Right renal cortex interstitium (tissue), 3 donors: ENCODE measurements at regions not wholly inside any gene's neighbourhood (a gene's known extent, or its start where the extent isn't known, plus 50 kb on each side); places are given as distances from the start of the nearest gene placed in this dataset.

Experiments used
- DNase-seq, 3 donors: peaks; one replicate each; pipeline ENCODE4 v3.0.0-alpha.2; 2013; ENCODE audit warnings: low read depth in 3 of 3, low spot score in 2 of 3

DNA sequence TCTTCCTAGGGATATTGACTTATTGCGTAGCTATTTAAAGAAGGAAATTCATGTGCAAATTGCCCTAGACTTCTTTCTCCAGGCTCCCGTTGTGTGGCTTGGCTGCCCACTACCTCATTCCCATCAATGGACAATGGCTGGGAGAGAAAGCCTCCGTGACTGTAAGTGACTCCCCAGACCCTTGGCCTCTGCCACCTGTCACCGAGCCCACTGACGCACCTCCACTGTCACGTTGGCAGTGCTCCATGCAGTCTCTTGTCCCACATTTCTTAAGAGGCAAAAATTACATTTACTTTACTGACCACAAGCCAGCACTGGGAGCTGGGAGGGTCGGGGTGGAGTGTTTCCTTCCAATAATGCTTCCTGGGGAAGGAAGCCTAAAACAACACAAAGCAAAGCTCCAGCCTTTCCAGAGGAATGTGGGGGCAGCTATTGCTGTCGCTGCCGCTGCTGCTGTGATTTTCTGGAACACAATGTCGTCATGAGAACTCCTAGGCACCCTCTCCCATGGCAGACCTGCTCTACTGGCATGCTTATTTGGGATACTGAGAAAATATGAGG, 89.7 kb upstream of the STEAP1B start:
- peak in 1 of 3 donors; percentile 54 for DNase-seq

DNA sequence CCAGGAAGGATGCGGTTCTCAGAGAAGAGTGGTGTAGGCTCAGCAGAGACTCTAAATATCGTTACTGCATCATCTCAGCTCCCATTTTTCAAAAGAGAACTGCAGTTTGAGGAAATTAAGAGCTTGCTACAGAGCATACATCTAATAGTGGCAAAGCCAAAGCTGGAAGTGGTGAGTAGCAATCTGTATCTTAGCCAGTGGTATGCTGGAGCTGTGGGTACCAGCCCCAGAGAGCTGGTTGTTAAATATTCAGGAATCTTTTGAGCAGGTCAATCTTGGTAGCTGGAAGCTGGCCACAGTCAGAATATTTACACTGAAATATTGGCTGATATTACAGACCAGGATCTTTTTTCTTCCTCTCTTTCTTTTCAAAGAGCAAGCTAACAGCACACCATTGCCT, 88.4 kb upstream of the STEAP1B start:
- no peak for DNase-seq

DNA sequence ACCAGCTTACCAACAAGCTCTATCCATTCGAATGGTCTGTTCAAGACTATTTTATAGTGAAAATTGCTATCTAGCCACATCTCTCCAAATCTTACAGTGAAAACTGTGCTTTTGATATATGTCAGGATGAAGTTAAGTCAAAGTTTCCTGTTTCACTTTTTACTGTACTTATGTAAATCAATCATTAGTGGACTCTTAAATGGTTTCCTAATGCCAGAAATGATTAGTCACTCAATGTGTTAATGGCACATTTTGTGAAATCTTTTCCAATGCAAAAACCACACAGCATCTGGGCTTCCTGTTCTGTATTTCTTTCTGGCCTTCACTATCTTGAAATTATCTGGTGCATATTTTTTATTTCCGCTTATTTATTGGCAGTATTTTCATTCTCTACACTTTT, 87.3 kb upstream of the STEAP1B start:
- no peak for DNase-seq

DNA sequence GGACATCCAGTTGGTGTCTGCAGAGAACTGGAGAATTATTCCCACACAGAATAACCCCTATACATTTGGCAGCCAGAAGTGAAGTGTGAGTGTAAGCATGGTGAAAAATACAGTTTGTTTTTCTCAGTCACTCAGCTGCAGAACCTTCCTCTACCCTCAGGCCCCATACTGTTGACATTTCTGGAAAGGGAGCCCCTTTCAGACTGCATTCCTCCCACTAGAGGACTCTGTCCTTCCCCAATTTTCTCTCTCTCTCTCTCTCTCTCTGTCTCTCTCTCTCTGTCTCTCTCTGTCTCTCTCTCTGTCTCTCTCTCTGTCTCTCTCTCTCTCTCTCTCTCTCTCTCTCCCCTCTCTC, 86.8 kb upstream of the STEAP1B start:
- DNase-seq: peak in 1 of 3 donors; percentile 59

DNA sequence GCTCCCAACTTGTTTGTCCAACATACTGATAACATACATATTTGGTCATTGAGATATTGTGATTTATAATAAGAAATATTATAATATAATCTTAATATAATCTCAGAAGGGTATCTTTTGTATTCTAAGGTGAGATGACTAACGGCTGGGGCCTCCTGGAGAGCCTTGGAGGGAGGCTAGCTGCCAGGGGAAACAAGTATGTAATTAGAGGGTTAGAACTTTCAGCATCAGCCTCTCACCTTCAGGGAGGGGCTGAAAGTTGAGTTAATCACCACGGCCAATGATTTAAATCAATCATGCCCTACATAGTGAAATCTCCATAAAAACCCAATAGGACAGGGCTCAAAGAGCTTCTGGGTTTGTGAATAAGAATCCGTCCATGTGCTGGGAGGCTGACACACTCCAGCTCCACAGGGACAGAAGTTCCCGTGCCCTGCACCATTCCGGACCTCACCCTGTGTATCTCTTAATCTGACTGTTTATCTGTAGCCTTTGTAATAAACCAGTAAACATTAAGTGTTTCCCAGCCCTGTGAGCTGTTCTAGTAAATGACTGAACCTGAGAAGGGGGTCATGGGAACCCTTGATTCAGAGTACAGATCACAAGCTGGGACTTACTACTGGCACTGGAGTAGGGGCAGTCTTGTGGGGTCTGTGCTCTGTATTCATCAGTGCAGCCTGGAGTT, 86.3 kb upstream of the STEAP1B start:
- DNase-seq: no peak

DNA sequence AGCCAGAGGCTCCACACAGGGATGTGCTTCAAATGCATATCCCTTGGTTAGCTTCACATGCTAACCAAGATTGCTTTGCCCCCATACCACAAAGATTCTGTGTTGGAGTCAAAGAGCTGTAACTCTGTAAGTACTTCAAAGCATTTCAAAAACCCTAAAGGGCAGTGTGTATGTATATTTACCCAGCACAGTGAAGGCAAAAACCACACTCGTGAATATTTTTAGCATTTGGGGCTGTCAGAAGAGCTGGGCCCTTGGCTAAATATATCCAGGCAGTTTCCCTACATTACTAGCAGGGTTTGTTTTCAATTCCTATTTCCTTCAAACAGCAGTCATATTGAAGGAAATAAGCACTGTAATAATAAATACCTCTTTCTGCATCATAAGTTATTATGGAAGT, 84.2 kb upstream of the STEAP1B start:
- DNase-seq: no peak

DNA sequence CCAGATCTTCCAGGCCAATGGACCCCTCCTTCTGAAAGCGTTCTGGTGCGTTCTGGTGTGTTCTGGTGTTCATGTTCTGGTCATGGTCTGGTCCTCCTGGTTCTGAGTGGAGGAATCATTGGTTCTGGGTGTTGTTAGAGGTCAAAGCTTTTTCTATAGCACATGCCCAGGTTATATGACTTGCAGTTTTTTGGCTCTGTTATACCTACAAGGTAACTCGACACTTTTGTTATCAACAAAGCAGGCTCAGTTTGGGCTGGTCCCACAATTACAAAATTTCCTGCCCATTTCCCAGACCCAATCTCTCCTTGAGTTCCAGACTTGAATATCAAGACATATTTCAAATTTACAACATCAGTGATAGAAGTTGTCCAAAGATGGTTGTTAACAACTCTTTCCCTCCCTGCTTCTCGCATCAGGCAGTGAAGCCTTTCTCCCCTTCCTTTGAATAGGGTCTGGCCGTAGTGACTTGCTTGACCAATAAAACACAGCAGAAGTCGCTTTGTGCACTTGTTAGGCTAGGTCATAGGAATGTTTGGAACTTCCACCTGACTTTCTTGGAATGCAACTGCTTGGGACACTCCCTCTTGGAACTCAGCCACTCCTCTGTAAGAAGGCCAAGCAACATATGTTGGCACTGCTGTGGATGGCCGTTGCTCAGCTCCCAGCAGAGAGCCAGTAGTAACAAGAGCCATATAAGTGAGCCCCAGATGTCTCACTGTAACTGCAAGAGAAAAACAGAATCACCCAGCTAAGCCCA, 83.1 kb upstream of the STEAP1B start:
- no peak for DNase-seq

DNA sequence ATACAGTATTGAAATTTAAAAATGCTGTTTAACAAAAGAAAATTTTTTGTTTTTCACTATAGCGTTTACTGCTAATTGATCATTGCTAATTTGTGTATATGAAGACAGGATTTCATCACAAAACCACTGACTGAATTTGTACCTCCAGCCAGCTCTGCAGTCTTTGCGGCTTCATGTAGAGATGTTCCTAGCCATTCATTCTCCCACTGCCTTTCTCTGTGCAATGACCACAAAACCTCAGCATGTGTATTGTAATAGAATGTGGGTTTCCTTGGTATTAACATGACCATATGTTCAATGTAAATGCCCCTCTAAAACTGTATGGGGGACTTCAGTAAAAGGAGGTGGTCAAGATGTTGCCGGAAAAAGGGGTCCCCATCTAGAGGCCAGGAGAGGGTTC, 81.1 kb upstream of the STEAP1B start:
- DNase-seq: no peak

DNA sequence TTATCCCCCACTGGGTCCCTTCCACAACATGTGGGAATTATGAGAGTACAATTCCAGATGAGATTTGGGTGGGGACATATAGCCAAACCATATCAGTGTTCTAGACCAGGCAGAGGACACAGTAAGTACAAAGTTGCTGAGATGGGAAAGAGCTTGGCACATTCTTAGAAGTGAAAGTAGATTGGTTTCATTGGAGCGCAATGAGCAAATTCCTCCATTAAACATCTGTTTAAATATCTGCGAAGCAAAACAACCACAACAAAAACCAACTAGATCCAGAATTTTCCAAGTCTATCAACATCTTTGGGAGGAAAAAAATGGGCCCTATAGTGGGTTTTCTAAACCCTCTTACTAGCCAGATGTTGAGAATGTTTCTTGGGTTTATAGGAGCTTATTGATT, 80.0 kb upstream of the STEAP1B start:
- DNase-seq: no peak

DNA sequence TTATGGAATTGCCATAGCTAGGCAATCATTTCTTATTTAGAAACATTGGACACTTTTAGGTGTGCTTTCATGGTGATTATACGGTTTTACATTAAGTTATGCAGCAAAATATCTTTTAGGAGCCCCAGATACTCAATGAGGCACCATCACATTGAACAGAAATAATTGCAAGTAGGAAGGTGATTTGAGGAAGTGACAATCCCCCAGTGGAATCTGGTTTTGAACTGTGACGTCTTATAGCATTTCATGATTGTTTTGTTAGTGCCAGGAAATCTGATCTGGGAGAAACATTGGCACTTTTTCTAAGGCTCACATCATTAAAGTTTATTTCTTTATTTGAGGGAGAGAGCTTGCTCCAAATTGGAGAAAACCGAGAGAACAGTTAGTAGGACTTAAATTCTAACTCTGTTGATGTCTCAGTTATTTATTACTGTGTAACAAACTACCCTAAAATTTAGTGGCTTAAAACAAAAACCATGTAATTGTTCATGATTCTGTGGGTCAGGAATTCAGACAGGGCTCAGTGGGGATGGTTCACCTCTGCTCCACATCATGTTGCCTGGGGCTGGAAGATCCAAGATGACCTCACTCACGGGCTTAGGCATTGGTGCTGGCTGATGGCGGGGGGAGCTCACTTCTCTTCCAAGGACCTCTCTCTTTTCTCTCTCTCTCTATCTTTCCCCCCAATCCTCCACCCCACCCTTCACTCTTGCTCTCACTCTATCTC, 78.2 kb upstream of the STEAP1B start:
- DNase-seq: no peak

DNA sequence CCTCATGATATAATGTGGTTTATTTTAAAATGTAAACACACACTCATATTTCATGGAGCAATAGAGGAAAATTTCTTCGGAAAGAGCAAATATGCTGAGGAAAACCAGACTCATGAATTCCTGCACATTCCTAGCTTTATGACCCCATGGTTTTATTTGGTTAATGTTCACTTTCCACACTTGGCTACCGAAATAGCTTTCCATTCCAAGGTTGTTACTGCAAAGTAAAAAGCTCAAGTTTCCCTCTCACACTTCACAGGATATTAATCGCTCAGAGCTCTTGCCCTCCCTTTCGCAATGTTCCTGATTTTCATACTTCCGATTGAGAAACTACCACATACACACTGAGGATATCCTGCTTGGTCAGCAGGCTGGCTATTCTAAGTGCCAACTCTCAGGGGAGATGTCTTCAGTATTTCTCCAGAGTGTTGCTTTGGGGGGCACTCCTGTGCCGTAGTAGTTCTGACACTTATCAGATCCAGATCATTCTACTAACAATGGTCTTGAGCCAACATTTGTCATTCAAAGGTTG, 77.5 kb upstream of the STEAP1B start:
- DNase-seq: peak in 1 of 3 donors; percentile 68

DNA sequence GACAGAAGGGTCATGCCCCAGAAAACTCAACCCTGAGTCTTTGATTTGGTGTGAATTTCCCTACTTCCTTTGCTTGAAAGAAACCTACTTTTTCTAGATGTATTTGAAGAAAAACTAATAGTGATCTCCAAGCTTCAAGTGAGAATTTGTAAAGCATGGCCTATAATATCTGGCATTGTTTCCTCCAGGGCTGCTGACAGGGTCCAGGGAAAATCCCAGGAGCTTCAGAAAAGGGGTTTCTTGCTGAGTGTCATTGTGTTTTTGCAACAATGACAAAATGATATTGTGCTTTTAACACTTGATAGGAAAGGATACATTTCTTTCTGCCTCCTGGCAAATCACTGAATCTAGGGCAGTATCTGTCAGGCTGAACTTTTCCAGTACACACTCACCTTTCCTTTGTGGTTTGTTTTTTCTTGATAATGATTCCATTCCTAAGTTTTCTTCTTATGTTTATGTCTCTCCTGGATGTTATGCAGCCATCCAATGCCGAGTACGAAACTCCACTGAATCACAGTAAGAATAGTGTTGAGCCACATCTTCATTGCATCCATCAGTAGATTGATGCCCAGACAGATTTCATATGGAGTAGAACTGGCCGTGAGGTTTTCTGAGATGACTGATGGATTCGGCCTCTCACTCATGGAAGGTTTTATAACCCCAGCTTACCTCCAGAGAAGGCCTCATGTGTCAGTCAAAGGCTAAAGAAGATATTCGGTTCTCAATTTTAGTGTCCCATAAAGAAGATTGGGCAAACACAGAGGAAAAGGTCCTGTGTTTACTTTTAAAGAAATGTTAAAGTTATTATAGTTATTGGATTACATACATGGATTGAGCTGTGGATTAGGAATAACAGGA, 76.9 kb upstream of the STEAP1B start:
- no peak for DNase-seq

DNA sequence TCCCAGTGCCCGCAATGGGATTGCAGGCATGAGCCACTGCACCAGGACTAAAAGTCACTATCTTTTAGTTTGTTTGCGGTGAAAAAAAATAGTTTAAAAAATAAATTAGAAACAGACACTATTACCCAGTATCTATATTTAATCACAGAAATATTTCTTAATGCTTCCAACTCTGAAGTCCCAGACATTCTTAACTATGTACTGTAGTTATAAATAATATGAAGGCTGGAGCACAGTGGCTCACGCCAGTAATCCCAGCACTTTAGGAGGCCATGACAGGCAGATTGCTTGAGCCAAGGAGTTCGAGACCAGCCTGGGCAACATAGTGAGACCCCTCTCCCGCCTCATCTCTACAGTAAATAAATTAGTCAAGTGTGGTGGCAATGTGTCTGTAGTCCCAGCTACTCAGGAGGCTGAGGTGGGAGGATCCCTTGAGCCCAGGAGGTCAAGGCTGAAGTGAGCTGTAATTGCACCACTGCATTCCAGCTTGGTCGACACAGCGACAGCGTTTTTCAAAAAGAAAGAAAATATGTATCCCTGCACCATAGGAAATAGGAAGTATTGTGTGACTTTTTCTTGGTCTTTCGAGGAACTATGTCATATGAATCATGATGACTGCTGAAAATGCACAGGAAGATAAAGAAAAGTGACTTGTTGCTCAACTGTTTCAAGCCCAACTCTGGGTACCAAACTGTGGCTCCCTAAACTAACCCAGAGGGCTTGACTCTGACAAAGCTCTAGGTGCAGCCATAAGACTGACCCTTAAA, 74.9 kb upstream of the STEAP1B start:
- DNase-seq: no peak

DNA sequence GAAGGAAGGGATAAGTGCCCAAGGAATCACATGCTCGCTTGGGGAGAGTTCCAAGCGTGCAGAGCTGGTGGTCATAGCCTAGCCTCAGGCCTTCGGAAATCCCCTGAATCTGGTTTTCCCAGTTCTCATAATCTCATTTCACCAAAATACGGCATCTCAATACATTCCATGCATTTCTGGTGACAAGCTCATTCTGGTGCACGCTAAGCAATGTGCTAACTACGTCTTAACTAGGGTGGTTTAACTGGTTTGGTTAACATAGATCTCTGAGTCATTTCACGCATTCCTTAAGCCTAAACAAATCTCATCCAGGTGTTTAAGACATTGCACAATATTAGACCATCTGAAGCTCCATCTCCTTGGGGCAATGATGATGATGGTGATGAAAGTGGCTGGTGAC, 72.9 kb upstream of the STEAP1B start:
- no peak for DNase-seq

DNA sequence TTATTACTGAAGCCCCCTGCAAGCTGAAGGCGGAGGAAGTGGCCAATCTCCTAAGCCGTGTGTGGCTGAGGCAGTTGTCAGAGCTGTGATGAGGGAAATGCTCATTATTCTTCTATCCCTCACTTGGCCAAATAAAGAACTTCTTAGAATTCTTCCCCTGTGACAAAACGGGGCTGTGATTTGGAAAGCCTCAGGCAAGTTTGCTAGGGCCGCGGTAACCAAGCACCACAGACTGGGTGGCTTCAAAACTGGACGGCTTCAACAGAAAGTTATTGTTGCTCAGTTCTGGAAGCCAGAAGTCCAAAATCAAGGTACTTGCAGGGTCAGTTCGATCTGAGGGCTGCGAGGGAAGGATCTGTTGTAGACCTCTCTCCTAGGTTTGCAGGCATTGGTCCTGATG, 72.3 kb upstream of the STEAP1B start:
- DNase-seq: no peak

DNA sequence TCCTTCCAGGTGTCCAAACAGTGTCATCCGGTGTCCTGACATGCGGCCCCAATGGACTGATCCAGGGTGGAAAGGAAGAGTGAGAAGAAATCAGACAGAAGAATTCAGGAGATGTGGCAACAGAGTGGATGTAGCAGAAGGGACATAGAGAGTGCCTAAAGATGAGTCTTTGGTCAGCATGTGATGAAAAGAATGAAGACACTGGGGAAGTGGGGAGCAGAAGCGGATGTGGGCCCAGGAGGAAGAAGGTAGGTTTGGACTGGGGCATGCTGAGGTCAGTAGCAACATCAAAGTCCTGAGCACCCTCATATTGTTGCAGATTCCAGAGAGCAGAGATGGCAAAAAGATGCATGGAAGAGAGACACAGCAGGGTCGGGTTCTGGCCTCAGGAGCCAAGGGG, 71.8 kb upstream of the STEAP1B start:
- DNase-seq: no peak

DNA sequence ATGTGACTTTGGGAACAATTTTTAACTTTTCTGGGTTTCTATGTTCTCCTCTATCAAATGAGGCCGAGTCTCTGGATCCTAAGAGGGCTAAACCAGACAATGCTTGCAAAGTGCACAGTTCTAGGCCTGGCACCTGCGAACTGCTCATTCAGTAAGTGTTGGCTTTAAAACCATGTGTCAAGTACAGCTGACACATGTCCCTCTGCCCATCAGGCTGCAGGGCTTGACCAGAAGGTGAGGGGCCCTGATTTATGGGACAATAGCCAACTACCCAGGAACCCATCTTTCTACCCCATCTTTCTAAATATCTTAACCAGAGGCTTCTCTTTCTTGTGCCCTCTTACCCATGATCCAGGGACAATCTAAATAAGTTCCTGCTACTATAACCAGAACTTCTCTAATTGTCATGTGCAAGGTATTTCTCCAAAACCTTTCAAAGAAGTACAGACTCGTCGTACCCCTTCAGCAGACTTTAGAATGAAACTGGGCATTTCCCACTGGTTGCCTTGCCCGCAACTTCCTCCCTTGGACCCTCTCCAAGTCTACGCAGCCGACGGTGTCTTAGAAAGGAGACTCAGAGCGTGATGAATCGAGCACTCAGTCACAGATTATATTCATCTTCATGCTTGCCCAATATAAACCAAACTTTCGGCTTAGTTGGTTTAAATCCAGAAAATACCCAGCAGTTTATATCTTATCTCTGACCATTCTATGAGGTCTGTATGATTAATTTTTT, 69.8 kb upstream of the STEAP1B start:
- no peak for DNase-seq

DNA sequence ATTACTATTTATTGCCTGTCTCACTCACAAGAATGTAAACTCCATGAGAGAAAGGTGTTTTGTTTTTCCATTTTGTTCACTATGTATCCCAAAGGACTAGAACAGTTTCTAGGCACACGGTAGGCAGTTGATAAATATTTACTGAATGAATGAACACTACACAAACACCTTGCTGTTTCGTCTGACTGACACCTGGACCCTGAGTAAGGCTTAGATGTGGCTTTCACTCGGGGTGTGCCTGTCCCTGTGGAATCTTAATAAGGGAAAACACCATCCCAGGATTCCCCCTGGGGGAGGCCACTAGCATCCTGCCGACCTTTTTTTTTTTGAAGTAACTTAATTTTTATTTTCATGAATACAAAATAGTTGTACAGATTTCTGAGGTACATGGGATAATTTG, 66.6 kb upstream of the STEAP1B start:
- DNase-seq: no peak

DNA sequence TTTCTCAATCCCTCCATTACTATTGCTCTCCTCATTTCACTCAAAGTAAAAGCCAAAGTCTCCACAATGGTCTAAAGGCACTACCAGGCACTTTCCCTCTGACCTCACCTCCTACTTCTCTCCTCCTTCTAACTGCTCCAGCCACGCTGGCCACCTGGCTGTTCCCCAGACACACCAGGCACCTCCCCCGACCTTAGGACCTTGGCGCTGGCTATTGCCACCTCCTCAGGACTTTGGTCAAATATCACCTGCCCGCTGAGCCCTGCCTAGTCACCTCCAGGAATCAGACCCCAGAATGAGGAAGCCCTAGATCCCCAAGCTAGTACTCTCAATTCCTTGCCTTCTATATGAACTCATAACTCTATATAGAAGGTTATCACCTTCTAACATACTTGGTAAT, 66.2 kb upstream of the STEAP1B start:
- DNase-seq: no peak
